Mesenchymal stem cell (in vitro differentiated cells and primary cell): ENCODE measurements at regions not wholly inside any gene's neighbourhood (a gene's known extent, or its start where the extent isn't known, plus 50 kb on each side); places are given as distances from the start of the nearest gene placed in this dataset.

ENCODE experiments used
- DNase-seq: peaks from one replicate; pipeline ENCODE4 v3.0.0-alpha.2; 2013
- H2AFZ ChIP-seq: one replicate; pipeline ENCODE4 v1.6.1; 2013; ENCODE audit warnings: low read depth, mild to moderate bottlenecking, control low read depth, inconsistent platforms, low read length, moderate library complexity
- H2AK5ac ChIP-seq: 2 replicates; pipeline ENCODE4 v1.6.1; 2013; ENCODE audit warnings: low read length, moderate library complexity, mild to moderate bottlenecking, inconsistent platforms; ENCODE audit not compliant: severe bottlenecking
- H2BK120ac ChIP-seq: one replicate; pipeline ENCODE4 v1.6.1; 2013; ENCODE audit warnings: low read depth, mild to moderate bottlenecking, inconsistent platforms, low read length, moderate library complexity
- H2BK12ac ChIP-seq, 2 experiments: one replicate each; pipeline ENCODE4 v1.6.1; 2013; ENCODE audit warnings: inconsistent platforms in 2 of 2, low read length in 2 of 2, mild to moderate bottlenecking in 2 of 2, moderate library complexity in 2 of 2, control low read depth in 1 of 2
- H2BK15ac ChIP-seq: one replicate; pipeline ENCODE4 v1.6.1; 2013; ENCODE audit warnings: mild to moderate bottlenecking, low read depth, inconsistent platforms; ENCODE audit not compliant: poor library complexity, severe bottlenecking
- H2BK5ac ChIP-seq: 2 replicates; pipeline ENCODE4 v1.6.1; 2013; ENCODE audit warnings: low read depth, mild to moderate bottlenecking, low read length, control low read depth, inconsistent platforms; ENCODE audit not compliant: poor library complexity, severe bottlenecking
- H3K14ac ChIP-seq, 2 experiments: one replicate each; pipeline ENCODE4 v1.6.1; 2013; ENCODE audit warnings: inconsistent platforms in 2 of 2, low read length in 2 of 2, control low read depth in 1 of 2, mild to moderate bottlenecking in 1 of 2, moderate library complexity in 1 of 2
- H3K18ac ChIP-seq, 2 experiments: one replicate each; pipeline ENCODE4 v1.6.1; 2013; ENCODE audit warnings: inconsistent platforms in 2 of 2, low read length in 2 of 2, control low read depth in 1 of 2, low read depth in 1 of 2, mild to moderate bottlenecking in 1 of 2
- H3K23ac ChIP-seq, 2 experiments: one replicate each; pipeline ENCODE4 v1.6.1; 2013; ENCODE audit warnings: inconsistent platforms in 2 of 2, low read length in 2 of 2, mild to moderate bottlenecking in 2 of 2, moderate library complexity in 2 of 2, control low read depth in 1 of 2
- H3K27ac ChIP-seq: 2 replicates; pipeline ENCODE4 v1.5.1; 2013; ENCODE audit warnings: mild to moderate bottlenecking, moderate library complexity, low read length, control low read depth, inconsistent platforms; ENCODE audit not compliant: poor library complexity, severe bottlenecking
- H3K27me3 ChIP-seq, 2 experiments: 2 replicates each; pipeline versions ENCODE4 v1.6.1 to v1.7.0; 2013; ENCODE audit warnings: low read length in 2 of 2, mild to moderate bottlenecking in 2 of 2, moderate library complexity in 2 of 2, control low read depth in 1 of 2, inconsistent platforms in 1 of 2; ENCODE audit not compliant: control insufficient read depth in 1 of 2, insufficient read depth in 1 of 2
- H3K36me3 ChIP-seq, 2 experiments: 2 replicates each; pipeline versions ENCODE4 v1.6.1 to v1.7.0; 2013; ENCODE audit warnings: low read length in 2 of 2, control low read depth in 1 of 2, inconsistent platforms in 1 of 2, low read depth in 1 of 2, mild to moderate bottlenecking in 1 of 2; ENCODE audit not compliant: insufficient read depth in 2 of 2, control insufficient read depth in 1 of 2
- H3K4ac ChIP-seq, 2 experiments: one replicate each; pipeline ENCODE4 v1.6.1; 2013; ENCODE audit warnings: inconsistent platforms in 2 of 2, low read length in 2 of 2, mild to moderate bottlenecking in 2 of 2, moderate library complexity in 2 of 2, control low read depth in 1 of 2, low read depth in 1 of 2
- H3K4me1 ChIP-seq: 2 replicates; pipeline ENCODE4 v1.6.1; 2013; ENCODE audit warnings: low read depth, low read length, control low read depth; ENCODE audit not compliant: control insufficient read depth, insufficient read depth
- H3K4me2 ChIP-seq: 2 replicates; pipeline ENCODE4 v1.6.1; 2013; ENCODE audit warnings: low read length, mild to moderate bottlenecking, inconsistent platforms; ENCODE audit not compliant: poor library complexity, severe bottlenecking
- H3K4me3 ChIP-seq, 2 experiments: 2 replicates each; pipeline versions ENCODE4 v1.5.1 to v1.7.0; 2013; ENCODE audit warnings: low read length in 2 of 2, mild to moderate bottlenecking in 2 of 2, control low read depth in 1 of 2, low read depth in 1 of 2; ENCODE audit not compliant: insufficient read depth in 1 of 2
- H3K79me1 ChIP-seq: replicated peaks from 2 replicates; pipeline ENCODE4 v1.6.1; 2013; ENCODE audit warnings: mild to moderate bottlenecking, control low read depth, low read length, inconsistent platforms; ENCODE audit not compliant: poor library complexity, severe bottlenecking
- H3K9ac ChIP-seq: 2 replicates; pipeline ENCODE4 v1.7.0; 2013; ENCODE audit warnings: mild to moderate bottlenecking, low read length, moderate library complexity
- H3K9me3 ChIP-seq: 2 replicates; pipeline ENCODE4 v1.7.0; 2013; ENCODE audit warnings: mild to moderate bottlenecking, low read length; ENCODE audit not compliant: control insufficient read depth
- H4K8ac ChIP-seq: one replicate; pipeline ENCODE4 v1.6.1; 2013; ENCODE audit warnings: inconsistent platforms, mild to moderate bottlenecking, low read length, moderate library complexity
- H4K91ac ChIP-seq: one replicate; pipeline ENCODE4 v1.6.1; 2013; ENCODE audit warnings: mild to moderate bottlenecking, low read length, inconsistent platforms
- WGBS: methylation state at CpG from one replicate; pipeline ENCODE4 v1.1.7; 2013; ENCODE audit warnings: mixed read lengths; 5-methylcytosine and 5-hydroxymethylcytosine counted together

DNA sequence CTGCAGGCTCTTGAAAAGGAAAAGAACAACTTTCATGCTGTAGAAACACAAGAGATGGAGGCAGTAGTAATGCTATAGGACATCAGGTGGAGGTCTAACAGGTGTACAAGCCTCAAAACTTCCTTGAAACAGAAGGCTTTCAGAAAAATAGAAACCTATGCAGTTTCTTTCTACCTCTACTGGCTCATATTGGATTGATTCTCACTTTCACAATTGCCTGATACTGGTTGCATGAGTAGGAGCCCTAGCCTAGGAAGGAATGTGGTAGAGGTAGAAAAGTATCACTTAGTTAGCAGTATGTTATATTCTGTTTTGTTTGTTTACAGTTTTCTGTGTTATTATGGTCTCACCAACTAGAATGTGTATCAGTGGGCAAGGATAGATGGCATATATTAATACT is 175.4 kb upstream of the GORAB start:
- Histone ChIP-seq H3K27ac (no peak overlapping the region), H3K79me1 (no peaks in the 10 kb centered on the region), H4K91ac (no peak overlapping the region), H3K4ac (no peak overlapping the region), H3K4me3 (no peak overlapping the region), H2BK15ac (no peak overlapping the region), H3K18ac (no peak overlapping the region), H3K14ac (no peak overlapping the region), H2BK12ac (no peak overlapping the region), H3K9me3 (peaks cover 31% of the 10 kb centered on the region), H3K4me1 (no peaks in the 10 kb centered on the region), H3K4me2 (no peak overlapping the region), H2AFZ (no peak overlapping the region), H4K8ac (no peak overlapping the region), H2BK5ac (no peak overlapping the region), H3K9ac (no peak overlapping the region), H2AK5ac (no peak overlapping the region), H3K23ac (no peak overlapping the region), H2BK120ac (no peak overlapping the region), H3K27me3 (no peaks in the 10 kb centered on the region), H3K36me3 (no peaks in the 10 kb centered on the region)
- no peak for DNase-seq

DNA sequence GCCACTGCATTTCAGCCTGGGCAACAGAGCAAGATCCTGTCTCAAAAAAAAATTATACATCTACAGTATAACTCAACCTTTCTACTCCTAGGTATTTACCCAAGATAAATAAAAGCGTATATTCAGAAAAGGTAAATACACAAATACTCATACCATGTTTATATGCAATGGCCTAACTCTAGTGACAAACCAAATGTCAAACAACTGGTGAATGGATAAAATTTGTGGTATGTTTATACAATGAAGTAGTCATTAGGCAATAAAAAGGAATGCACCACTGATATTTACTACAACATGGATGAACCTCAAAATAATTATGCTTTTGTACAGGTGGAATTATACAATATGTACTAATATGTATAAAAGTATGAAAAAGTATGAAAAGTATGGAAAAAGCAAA is 174.2 kb upstream of the GORAB start:
- Histone ChIP-seq H2BK12ac (no peak overlapping the region), H3K9ac (no peak overlapping the region), H3K79me1 (no peaks in the 10 kb centered on the region), H3K27ac (no peak overlapping the region), H2AFZ (no peak overlapping the region), H3K4me1 (no peaks in the 10 kb centered on the region), H3K4me2 (no peak overlapping the region), H3K36me3 (no peaks in the 10 kb centered on the region), H4K91ac (no peak overlapping the region), H3K9me3 (peaks cover 40% of the 10 kb centered on the region), H3K27me3 (no peaks in the 10 kb centered on the region), H2AK5ac (no peak overlapping the region), H3K18ac (no peak overlapping the region), H2BK120ac (no peak overlapping the region), H2BK5ac (no peak overlapping the region), H4K8ac (no peak overlapping the region), H2BK15ac (no peak overlapping the region), H3K4me3 (no peak overlapping the region), H3K23ac (no peak overlapping the region), H3K14ac (no peak overlapping the region), H3K4ac (no peak overlapping the region)
- DNase-seq: no peak
- WGBS: no CpG with 5 or more reads among the region's 1 CpG

DNA sequence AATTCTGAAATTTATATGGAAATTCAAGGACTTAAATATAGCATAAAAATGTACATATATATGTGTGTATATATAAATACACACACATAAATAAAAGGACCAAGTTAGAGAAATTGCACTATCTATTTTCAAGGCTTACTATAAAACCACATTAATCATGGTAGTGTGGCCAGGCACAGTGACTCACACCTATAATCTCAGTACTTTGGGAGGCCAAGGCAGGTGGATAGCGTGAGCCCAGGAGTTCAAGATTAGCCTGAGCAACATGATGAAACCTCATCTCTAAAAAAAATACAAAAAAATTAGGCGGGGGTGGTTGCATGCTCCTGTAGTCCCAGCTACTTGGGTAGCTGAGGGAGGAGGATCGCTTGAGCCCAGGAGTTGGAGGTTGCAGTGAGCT is 171.4 kb upstream of the GORAB start:
- Histone ChIP-seq H3K36me3 (no peaks in the 10 kb centered on the region), H3K9ac (no peak overlapping the region), H3K27ac (no peak overlapping the region), H3K27me3 (no peaks in the 10 kb centered on the region), H3K23ac (no peak overlapping the region), H2BK5ac (no peak overlapping the region), H4K8ac (no peak overlapping the region), H3K4me3 (no peak overlapping the region), H3K4me1 (no peaks in the 10 kb centered on the region), H3K9me3 (peaks cover 66% of the 10 kb centered on the region), H3K4me2 (no peak overlapping the region), H3K4ac (no peak overlapping the region), H2BK120ac (no peak overlapping the region), H4K91ac (no peak overlapping the region), H3K14ac (no peak overlapping the region), H2BK12ac (no peak overlapping the region), H3K79me1 (no peaks in the 10 kb centered on the region), H3K18ac (no peak overlapping the region), H2BK15ac (no peak overlapping the region), H2AFZ (no peak overlapping the region), H2AK5ac (no peak overlapping the region)
- WGBS: 90% methylated on average over 2 of the region's 3 CpGs
- no peak for DNase-seq

DNA sequence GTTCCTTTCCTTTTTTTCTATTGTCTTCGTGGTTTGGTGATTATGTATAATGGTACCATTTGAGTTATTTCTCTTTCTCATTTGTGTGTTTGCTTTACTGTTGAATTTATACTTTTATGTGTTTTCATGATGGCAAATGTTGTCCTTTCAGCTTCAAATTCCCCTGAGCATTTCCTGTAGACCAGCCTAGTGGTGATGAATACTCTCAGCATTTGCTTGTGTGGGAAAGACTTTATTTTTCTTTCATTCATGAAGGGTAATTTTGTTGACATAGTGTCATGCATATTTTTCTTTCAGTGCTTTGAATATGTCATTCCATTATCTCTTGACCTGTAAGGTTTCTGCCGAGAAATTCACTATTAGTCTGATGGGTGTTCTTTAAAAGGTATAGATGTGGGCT is 166.6 kb upstream of the GORAB start:
- WGBS: 94% methylated on average over 2 of the region's 2 CpGs

More for the DNA sequence above, 166.6 kb upstream of the GORAB start:
- H3K4ac ChIP-seq: no peak overlapping the region
- no peaks in the 10 kb centered on the region for H3K79me1 ChIP-seq
- H3K4me3 ChIP-seq: no peak overlapping the region
- no peak overlapping the region for H2AFZ ChIP-seq
- no peak for DNase-seq
- H2BK12ac ChIP-seq: no peak overlapping the region
- H2BK120ac ChIP-seq: no peak overlapping the region
- H3K14ac ChIP-seq: no peak overlapping the region
- no peak overlapping the region for H4K91ac ChIP-seq
- no peak overlapping the region for H3K4me2 ChIP-seq
- H3K9ac ChIP-seq: no peak overlapping the region
- H2BK5ac ChIP-seq: no peak overlapping the region
- no peaks in the 10 kb centered on the region for H3K27me3 ChIP-seq
- no peaks in the 10 kb centered on the region for H3K4me1 ChIP-seq
- H2BK15ac ChIP-seq: no peak overlapping the region
- no peak overlapping the region for H3K27ac ChIP-seq
- H3K18ac ChIP-seq: no peak overlapping the region
- H3K23ac ChIP-seq: no peak overlapping the region
- no peak overlapping the region for H4K8ac ChIP-seq
- H3K9me3 ChIP-seq: peaks cover 55% of the 10 kb centered on the region
- H3K36me3 ChIP-seq: no peaks in the 10 kb centered on the region
- H2AK5ac ChIP-seq: no peak overlapping the region
